GM18873 (cell line): ENCODE measurements at regions not wholly inside any gene's neighbourhood (a gene's known extent, or its start where the extent isn't known, plus 50 kb on each side); places are given as distances from the start of the nearest gene placed in this dataset.
"Not testable (repeated sequence)": the region's sequence is repeated elsewhere in the genome, so short reads cannot be mapped to it uniquely, and the experiment has no call there.

ENCODE experiments used
- ATAC-seq: cut with Tn5 transposase; IDR thresholded peaks from one replicate; pipeline ENCODE4 v1.9.1; 2021; ENCODE audit warnings: mild to moderate bottlenecking, moderate library complexity, moderate number of reproducible peaks; ENCODE audit not compliant: unreplicated experiment, low FRiP score

GRCh38 chr5:101785090-101785489 is 511.0 kb downstream of the SLCO4C1 start:
- ATAC-seq = no peak

- no peak for ATAC-seq
Observed at GRCh38 chr5:101783241-101784013, 512.7 kb downstream of the SLCO4C1 start.

GRCh38 chr5:101782352-101783103 is 513.6 kb downstream of the SLCO4C1 start:
- ATAC-seq = no peak

- ATAC-seq = no peak
Observed at GRCh38 chr5:101751105-101751504, 545.0 kb downstream of the SLCO4C1 start.

GRCh38 chr5:101743000-101743399 is 553.1 kb downstream of the SLCO4C1 start:
- ATAC-seq = not testable (repeated sequence)

- no peak for ATAC-seq
Observed at GRCh38 chr5:101728933-101729332, 567.2 kb downstream of the SLCO4C1 start.

- ATAC-seq = no peak
Observed at GRCh38 chr5:101721543-101721942, 574.5 kb downstream of the SLCO4C1 start.

GRCh38 chr5:101720033-101720432 is 576.1 kb downstream of the SLCO4C1 start:
- ATAC-seq = no peak

- ATAC-seq = no peak
Observed at GRCh38 chr5:101717721-101718120, 578.4 kb downstream of the SLCO4C1 start.

- ATAC-seq = no peak
Observed at GRCh38 chr5:101716941-101717340, 579.1 kb downstream of the SLCO4C1 start.

GRCh38 chr5:101715790-101716189 is 580.3 kb downstream of the SLCO4C1 start:
- ATAC-seq = not testable (repeated sequence)

- ATAC-seq = no peak
Observed at GRCh38 chr5:101689306-101689705, 606.8 kb downstream of the SLCO4C1 start.

- ATAC-seq = no peak
Observed at GRCh38 chr5:101688156-101688555, 607.9 kb downstream of the SLCO4C1 start.

- no peak for ATAC-seq
Observed at GRCh38 chr5:101687349-101687985, 608.6 kb downstream of the SLCO4C1 start.

GRCh38 chr5:101686536-101687157 is 609.4 kb downstream of the SLCO4C1 start:
- ATAC-seq = no peak

- no peak for ATAC-seq
Observed at GRCh38 chr5:101679816-101680215, 616.3 kb downstream of the SLCO4C1 start.

- ATAC-seq = peak; percentile 71
Observed at GRCh38 chr5:101678481-101679193, 617.4 kb downstream of the SLCO4C1 start.

- no peak for ATAC-seq
Observed at GRCh38 chr5:101677961-101678360, 618.1 kb downstream of the SLCO4C1 start.

GRCh38 chr5:101676646-101677045 is 619.4 kb downstream of the SLCO4C1 start:
- ATAC-seq = no peak

GRCh38 chr5:101675510-101676219 is 620.4 kb downstream of the SLCO4C1 start:
- ATAC-seq = no peak
